CD4-positive, alpha-beta T cell treated with Interleukin-1 beta for 1 hour (primary cell): ENCODE measurements at regions not wholly inside any gene's neighbourhood (a gene's known extent, or its start where the extent isn't known, plus 50 kb on each side); places are given as distances from the start of the nearest gene placed in this dataset.

Experiments
- DNase-seq, 2 donors: peaks; one replicate each; pipeline ENCODE4 v3.0.0-alpha.2; 2020 to 2022

- DNase-seq: no peak
Measured at GRCh38 chr1:218948446-218948845, 225.2 kb upstream of the LYPLAL1 start.

- no peak for DNase-seq
Measured at GRCh38 chr1:218953386-218953785, 220.3 kb upstream of the LYPLAL1 start.

GRCh38 chr1:218957971-218958370 is 215.7 kb upstream of the LYPLAL1 start:
- no peak for DNase-seq

GRCh38 chr1:218959784-218960183 is 213.9 kb upstream of the LYPLAL1 start:
- no peak for DNase-seq

GRCh38 chr1:218964471-218965185 is 209.1 kb upstream of the LYPLAL1 start:
- no peak for DNase-seq

- DNase-seq: no peak
Measured at GRCh38 chr1:218965821-218966220, 207.9 kb upstream of the LYPLAL1 start.

- no peak for DNase-seq
Measured at GRCh38 chr1:218967254-218967653, 206.4 kb upstream of the LYPLAL1 start.

GRCh38 chr1:218967836-218968235 is 205.8 kb upstream of the LYPLAL1 start:
- no peak for DNase-seq

GRCh38 chr1:218969006-218969405 is 204.7 kb upstream of the LYPLAL1 start:
- DNase-seq: no peak

GRCh38 chr1:218970397-218970990 is 203.2 kb upstream of the LYPLAL1 start:
- DNase-seq: no peak

GRCh38 chr1:218971156-218971555 is 202.5 kb upstream of the LYPLAL1 start:
- no peak for DNase-seq

- DNase-seq: no peak
Measured at GRCh38 chr1:218980881-218981280, 192.8 kb upstream of the LYPLAL1 start.

GRCh38 chr1:218982482-218982881 is 191.2 kb upstream of the LYPLAL1 start:
- no peak for DNase-seq

GRCh38 chr1:218983433-218983832 is 190.2 kb upstream of the LYPLAL1 start:
- DNase-seq: no peak

- DNase-seq: no peak
Measured at GRCh38 chr1:218983848-218984247, 189.8 kb upstream of the LYPLAL1 start.

- no peak for DNase-seq
Measured at GRCh38 chr1:218985424-218985984, 188.2 kb upstream of the LYPLAL1 start.

GRCh38 chr1:218986816-218987215 is 186.9 kb upstream of the LYPLAL1 start:
- no peak for DNase-seq

- no peak for DNase-seq
Measured at GRCh38 chr1:218990019-218990418, 183.7 kb upstream of the LYPLAL1 start.

GRCh38 chr1:218991089-218991488 is 182.6 kb upstream of the LYPLAL1 start:
- DNase-seq: no peak

GRCh38 chr1:218994615-218995014 is 179.1 kb upstream of the LYPLAL1 start:
- no peak for DNase-seq

- no peak for DNase-seq
Measured at GRCh38 chr1:218995091-218995665, 178.5 kb upstream of the LYPLAL1 start.

GRCh38 chr1:218996362-218996761 is 177.3 kb upstream of the LYPLAL1 start:
- no peak for DNase-seq

GRCh38 chr1:219000005-219000404 is 173.7 kb upstream of the LYPLAL1 start:
- DNase-seq: no peak

- no peak for DNase-seq
Measured at GRCh38 chr1:219000631-219001030, 173.0 kb upstream of the LYPLAL1 start.
